Glutamatergic neuron (in vitro differentiated cells): ENCODE measurements at regions not wholly inside any gene's neighbourhood (a gene's known extent, or its start where the extent isn't known, plus 50 kb on each side); places are given as distances from the start of the nearest gene placed in this dataset.

Experiments used
- DNase-seq: peaks from one replicate; pipeline ENCODE4 v3.0.0; 2022
- H3K27ac Mint-ChIP-seq: one replicate; pipeline ENCODE4 v1.8.0; 2020; ENCODE audit warnings: mild to moderate bottlenecking, mixed read lengths, inconsistent platforms; ENCODE audit not compliant: unreplicated experiment
- H3K27me3 Mint-ChIP-seq: one replicate; pipeline ENCODE4 v1.8.0; 2020; ENCODE audit warnings: mild to moderate bottlenecking, moderate library complexity, mixed read lengths, inconsistent platforms; ENCODE audit not compliant: unreplicated experiment
- H3K36me3 Mint-ChIP-seq: one replicate; pipeline ENCODE4 v1.8.0; 2020; ENCODE audit warnings: mild to moderate bottlenecking, mixed read lengths, inconsistent platforms; ENCODE audit not compliant: unreplicated experiment
- H3K4me1 Mint-ChIP-seq: one replicate; pipeline ENCODE4 v1.8.0; 2020; ENCODE audit warnings: mild to moderate bottlenecking, low read depth, mixed read lengths, inconsistent platforms; ENCODE audit not compliant: unreplicated experiment
- H3K4me3 Mint-ChIP-seq: one replicate; pipeline ENCODE4 v1.8.0; 2020; ENCODE audit warnings: mild to moderate bottlenecking, mixed read lengths, inconsistent platforms; ENCODE audit not compliant: unreplicated experiment
- H3K9me3 Mint-ChIP-seq: one replicate; pipeline ENCODE4 v1.8.0; 2020; ENCODE audit warnings: mild to moderate bottlenecking, moderate library complexity, mixed read lengths, inconsistent platforms; ENCODE audit not compliant: unreplicated experiment
- CTCF ChIP-seq: fragments of 200-600 bp; sonication (generic); IDR thresholded peaks from one replicate; pipeline ENCODE4 v1.5.0; 2021; ENCODE audit not compliant: partially characterized antibody, unreplicated experiment

DNA sequence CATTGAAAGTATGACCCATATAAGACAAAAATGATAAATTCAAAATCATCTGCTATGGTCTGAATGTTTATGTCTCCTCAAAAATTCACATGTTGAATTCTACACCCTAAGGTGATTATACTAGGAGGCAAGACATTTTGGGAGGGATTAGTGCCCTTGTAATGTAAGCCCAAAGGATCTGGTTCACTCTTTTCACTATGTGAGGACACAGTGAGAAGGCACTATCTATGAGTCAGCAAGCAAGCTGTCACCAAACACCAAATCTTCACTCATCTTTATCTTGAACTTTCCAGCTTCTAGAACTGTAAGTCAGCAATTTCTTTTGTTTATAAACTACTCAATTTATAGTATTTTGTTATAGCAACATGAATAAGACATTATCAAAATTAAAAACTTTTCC is 284.7 kb upstream of the ZC3H15 start:
- H3K36me3 Mint-ChIP-seq: no peaks in the 10 kb centered on the region
- H3K4me3 Mint-ChIP-seq: no peak overlapping the region
- TF ChIP-seq CTCF: no peak
- peaks cover 6% of the 10 kb centered on the region for H3K4me1 Mint-ChIP-seq
- no peak for DNase-seq
- H3K9me3 Mint-ChIP-seq: no peaks in the 10 kb centered on the region
- H3K27me3 Mint-ChIP-seq: peaks cover 2% of the 10 kb centered on the region
- no peak overlapping the region for H3K27ac Mint-ChIP-seq

- Mint-ChIP-seq H3K4me1 (peaks cover 13% of the 10 kb centered on the region), H3K27me3 (peaks cover 2% of the 10 kb centered on the region), H3K4me3 (no peak overlapping the region), H3K27ac (no peak overlapping the region), H3K9me3 (no peaks in the 10 kb centered on the region), H3K36me3 (no peaks in the 10 kb centered on the region)
- TF ChIP-seq CTCF: no peak
- DNase-seq: no peak
Observed at GRCh38 chr2:186205254-186205911, 280.7 kb upstream of the ZC3H15 start.

- H3K36me3 Mint-ChIP-seq: no peaks in the 10 kb centered on the region
- no peak for DNase-seq
- peaks cover 13% of the 10 kb centered on the region for H3K4me1 Mint-ChIP-seq
- H3K9me3 Mint-ChIP-seq: no peaks in the 10 kb centered on the region
- TF ChIP-seq CTCF: no peak
- H3K27me3 Mint-ChIP-seq: no peaks in the 10 kb centered on the region
- no peak overlapping the region for H3K4me3 Mint-ChIP-seq
- H3K27ac Mint-ChIP-seq: no peak overlapping the region
Observed at GRCh38 chr2:186209532-186209931, 276.5 kb upstream of the ZC3H15 start.

DNA sequence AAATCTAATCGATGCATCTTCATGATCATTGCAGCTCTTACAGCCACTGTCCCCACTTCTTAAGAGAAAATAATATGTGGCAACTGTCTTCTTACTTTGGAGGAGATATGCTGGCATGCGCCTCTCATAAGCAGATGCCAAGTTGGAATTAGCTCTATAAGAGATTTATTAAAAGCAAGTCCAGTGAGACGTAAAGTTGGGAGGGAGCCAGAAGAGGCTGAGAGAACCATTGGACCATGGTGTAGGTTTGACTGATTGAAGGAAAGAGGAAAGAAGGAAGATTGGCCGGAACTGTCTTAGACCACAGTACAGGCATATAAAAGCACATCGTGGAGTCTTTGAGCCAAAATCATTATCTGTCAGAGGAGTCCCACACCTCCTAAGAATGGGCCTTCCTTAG is 265.7 kb upstream of the ZC3H15 start:
- Mint-ChIP-seq H3K4me1 (no peaks in the 10 kb centered on the region), H3K4me3 (no peak overlapping the region), H3K36me3 (no peaks in the 10 kb centered on the region), H3K9me3 (no peaks in the 10 kb centered on the region), H3K27me3 (no peaks in the 10 kb centered on the region), H3K27ac (no peak overlapping the region)
- DNase-seq: no peak
- TF ChIP-seq CTCF: no peak

- peaks cover 18% of the 10 kb centered on the region for H3K9me3 Mint-ChIP-seq
- H3K36me3 Mint-ChIP-seq: peaks cover 39% of the 10 kb centered on the region
- H3K4me1 Mint-ChIP-seq: no peaks in the 10 kb centered on the region
- H3K27me3 Mint-ChIP-seq: peaks cover 4% of the 10 kb centered on the region
- DNase-seq: no peak
- H3K27ac Mint-ChIP-seq: no peak overlapping the region
- H3K4me3 Mint-ChIP-seq: no peak overlapping the region
- no peak for TF ChIP-seq CTCF
Observed at GRCh38 chr2:186229265-186229664, 256.8 kb upstream of the ZC3H15 start.
